ENCODE measurements at regions not wholly inside any gene's neighbourhood (a gene's known extent, or its start where the extent isn't known, plus 50 kb on each side); places are given as distances from the start of the nearest gene placed in this dataset.

- TF ChIP-seq CTCF (IDR thresholded peaks at IDR 0.05; ENCODE audit: partially characterized antibody, unreplicated experiment) = no peak
- Mint-ChIP-seq H3K27ac (ENCODE audit: unreplicated experiment) (no peak overlapping the region), H3K36me3 (ENCODE audit: unreplicated experiment) (no peaks in the 10 kb centered on the region), H3K4me1 (ENCODE audit: low read depth, unreplicated experiment) (no peaks in the 10 kb centered on the region), H3K4me3 (ENCODE audit: unreplicated experiment) (no peak overlapping the region), H3K9me3 (ENCODE audit: unreplicated experiment) (no peaks in the 10 kb centered on the region), H3K27me3 (ENCODE audit: unreplicated experiment) (no peaks in the 10 kb centered on the region)
- DNase-seq = no peak
Observed at GRCh38 chr18:72470391-72470790, 73.8 kb downstream of the CBLN2 start.

- H3K9me3 Mint-ChIP-seq (ENCODE audit: unreplicated experiment) = no peaks in the 10 kb centered on the region
- no peaks in the 10 kb centered on the region for H3K4me1 Mint-ChIP-seq (ENCODE audit: low read depth, unreplicated experiment)
- H3K27ac Mint-ChIP-seq (ENCODE audit: unreplicated experiment) = no peak overlapping the region
- no peak for TF ChIP-seq CTCF (IDR thresholded peaks at IDR 0.05; ENCODE audit: partially characterized antibody, unreplicated experiment)
- H3K36me3 Mint-ChIP-seq (ENCODE audit: unreplicated experiment) = no peaks in the 10 kb centered on the region
- no peak for DNase-seq
- H3K27me3 Mint-ChIP-seq (ENCODE audit: unreplicated experiment) = no peaks in the 10 kb centered on the region
- H3K4me3 Mint-ChIP-seq (ENCODE audit: unreplicated experiment) = no peak overlapping the region
Observed at GRCh38 chr18:72468021-72468710, 76.0 kb downstream of the CBLN2 start.

GRCh38 chr18:72460210-72460680, 83.9 kb downstream of the CBLN2 start:
- no peak for TF ChIP-seq CTCF (IDR thresholded peaks at IDR 0.05; ENCODE audit: partially characterized antibody, unreplicated experiment)
- no peaks in the 10 kb centered on the region for H3K36me3 Mint-ChIP-seq (ENCODE audit: unreplicated experiment)
- no peak overlapping the region for H3K27ac Mint-ChIP-seq (ENCODE audit: unreplicated experiment)
- H3K27me3 Mint-ChIP-seq (ENCODE audit: unreplicated experiment) = peaks cover 4% of the 10 kb centered on the region
- no peak overlapping the region for H3K4me3 Mint-ChIP-seq (ENCODE audit: unreplicated experiment)
- no peaks in the 10 kb centered on the region for H3K4me1 Mint-ChIP-seq (ENCODE audit: low read depth, unreplicated experiment)
- H3K9me3 Mint-ChIP-seq (ENCODE audit: unreplicated experiment) = no peaks in the 10 kb centered on the region
- DNase-seq = no peak

- Mint-ChIP-seq H3K9me3 (ENCODE audit: unreplicated experiment) (no peaks in the 10 kb centered on the region), H3K4me3 (ENCODE audit: unreplicated experiment) (no peak overlapping the region), H3K36me3 (ENCODE audit: unreplicated experiment) (no peaks in the 10 kb centered on the region), H3K27ac (ENCODE audit: unreplicated experiment) (no peak overlapping the region), H3K4me1 (ENCODE audit: low read depth, unreplicated experiment) (no peaks in the 10 kb centered on the region), H3K27me3 (ENCODE audit: unreplicated experiment) (peaks cover 6% of the 10 kb centered on the region)
- no peak for TF ChIP-seq CTCF (IDR thresholded peaks at IDR 0.05; ENCODE audit: partially characterized antibody, unreplicated experiment)
- no peak for DNase-seq
Observed at GRCh38 chr18:72458271-72458670, 85.9 kb downstream of the CBLN2 start.

GRCh38 chr18:72456802-72457201, 87.3 kb downstream of the CBLN2 start:
- TF ChIP-seq CTCF (IDR thresholded peaks at IDR 0.05; ENCODE audit: partially characterized antibody, unreplicated experiment) = no peak
- H3K4me1 Mint-ChIP-seq (ENCODE audit: low read depth, unreplicated experiment) = no peaks in the 10 kb centered on the region
- no peaks in the 10 kb centered on the region for H3K36me3 Mint-ChIP-seq (ENCODE audit: unreplicated experiment)
- no peak overlapping the region for H3K4me3 Mint-ChIP-seq (ENCODE audit: unreplicated experiment)
- H3K27me3 Mint-ChIP-seq (ENCODE audit: unreplicated experiment) = peaks cover 6% of the 10 kb centered on the region
- no peak for DNase-seq
- no peak overlapping the region for H3K27ac Mint-ChIP-seq (ENCODE audit: unreplicated experiment)
- no peaks in the 10 kb centered on the region for H3K9me3 Mint-ChIP-seq (ENCODE audit: unreplicated experiment)
